NB4 (cell line): ENCODE measurements at regions not wholly inside any gene's neighbourhood (a gene's known extent, or its start where the extent isn't known, plus 50 kb on each side); places are given as distances from the start of the nearest gene placed in this dataset.

Source experiments
- CTCF ChIP-seq: IDR thresholded peaks from one replicate; pipeline ENCODE4 v1.5.1; 2012; ENCODE audit warnings: low read depth, low read length
- POLR2A ChIP-seq: IDR thresholded peaks from 2 replicates; pipeline ENCODE4 v1.6.1; 2011; ENCODE audit warnings: mild to moderate bottlenecking; ENCODE audit not compliant: insufficient read length; ENCODE audit errors: extremely low read depth

GRCh38 chr15:35784745-35785144 is 238.8 kb upstream of the DPH6 start:
- no peak for TF ChIP-seq CTCF
- no peak for TF ChIP-seq POLR2A
